ENCODE measurements at regions not wholly inside any gene's neighbourhood (a gene's known extent, or its start where the extent isn't known, plus 50 kb on each side); places are given as distances from the start of the nearest gene placed in this dataset.

GRCh38 chr15:35757765-35758164 lies 211.8 kb upstream of the DPH6 start:
- H3K4me1 ChIP-seq (ENCODE audit: insufficient read depth, low read length), result peaks cover 4% of the 10 kb centered on the region
- no peak overlapping the region for H2AFZ ChIP-seq (ENCODE audit: low read depth, low read length)
- H4K20me1 ChIP-seq (ENCODE audit: insufficient read depth, low read length), result no peaks in the 10 kb centered on the region
- Mint-ChIP-seq H3K4me1 (ENCODE audit: low read depth, unreplicated experiment) (peaks cover 7% of the 10 kb centered on the region), H3K9me3 (ENCODE audit: unreplicated experiment) (peaks cover 3% of the 10 kb centered on the region), H3K27me3 (ENCODE audit: low read depth, unreplicated experiment) (no peaks in the 10 kb centered on the region), H3K27ac (ENCODE audit: unreplicated experiment) (no peak overlapping the region), H3K4me3 (ENCODE audit: unreplicated experiment) (no peak overlapping the region), H3K36me3 (ENCODE audit: low read depth, unreplicated experiment) (peaks cover 2% of the 10 kb centered on the region)
- H3K4me3 ChIP-seq (ENCODE audit: insufficient read depth, low read depth, low read length), result no peak overlapping the region
- H3K27ac ChIP-seq (ENCODE audit: low read depth, low read length), result no peak overlapping the region
- H3K4me2 ChIP-seq (ENCODE audit: low read length), result no peak overlapping the region
- H3K9ac ChIP-seq (ENCODE audit: low read length), result no peak overlapping the region
- DNase-seq (ENCODE audit: low read depth), result no peak
- H3K79me2 ChIP-seq (ENCODE audit: insufficient read depth, low read length), result no peaks in the 10 kb centered on the region
- TF ChIP-seq EZH2 (IDR thresholded peaks at IDR 0.05; ENCODE audit: insufficient read depth, low read length) (no peak), CTCF (IDR thresholded peaks at IDR 0.05; ENCODE audit: insufficient read depth, low read depth, low read length) (no peak)
- H3K36me3 ChIP-seq (ENCODE audit: insufficient read depth, low read length), result no peaks in the 10 kb centered on the region
- no peaks in the 10 kb centered on the region for H3K9me3 ChIP-seq (ENCODE audit: insufficient read depth, low read depth, low read length)
- no peaks in the 10 kb centered on the region for H3K27me3 ChIP-seq (ENCODE audit: insufficient read depth, low read length)
- FAIRE-seq, result no peak

- Histone ChIP-seq H2AFZ (ENCODE audit: low read depth, low read length) (no peak overlapping the region), H3K9me3 (ENCODE audit: insufficient read depth, low read depth, low read length) (no peaks in the 10 kb centered on the region), H3K36me3 (ENCODE audit: insufficient read depth, low read length) (no peaks in the 10 kb centered on the region), H3K4me2 (ENCODE audit: low read length) (no peak overlapping the region), H3K27ac (ENCODE audit: low read depth, low read length) (no peak overlapping the region), H4K20me1 (ENCODE audit: insufficient read depth, low read length) (no peaks in the 10 kb centered on the region), H3K9ac (ENCODE audit: low read length) (no peak overlapping the region), H3K4me1 (ENCODE audit: insufficient read depth, low read length) (no peaks in the 10 kb centered on the region), H3K4me3 (ENCODE audit: insufficient read depth, low read depth, low read length) (no peak overlapping the region), H3K79me2 (ENCODE audit: insufficient read depth, low read length) (no peaks in the 10 kb centered on the region), H3K27me3 (ENCODE audit: insufficient read depth, low read length) (no peaks in the 10 kb centered on the region)
- Mint-ChIP-seq H3K9me3 (ENCODE audit: unreplicated experiment) (peaks cover 3% of the 10 kb centered on the region), H3K4me1 (ENCODE audit: low read depth, unreplicated experiment) (peaks cover 5% of the 10 kb centered on the region), H3K27ac (ENCODE audit: unreplicated experiment) (no peak overlapping the region), H3K27me3 (ENCODE audit: low read depth, unreplicated experiment) (no peaks in the 10 kb centered on the region), H3K36me3 (ENCODE audit: low read depth, unreplicated experiment) (peaks cover 2% of the 10 kb centered on the region), H3K4me3 (ENCODE audit: unreplicated experiment) (no peak overlapping the region)
- FAIRE-seq, result no peak
- no peak for DNase-seq (ENCODE audit: low read depth)
- TF ChIP-seq EZH2 (IDR thresholded peaks at IDR 0.05; ENCODE audit: insufficient read depth, low read length), result no peak
- TF ChIP-seq CTCF (IDR thresholded peaks at IDR 0.05; ENCODE audit: insufficient read depth, low read depth, low read length), result no peak
These were observed 218.9 kb upstream of the DPH6 start for GRCh38 chr15:35764661-35765519.

- H3K36me3 ChIP-seq (ENCODE audit: insufficient read depth, low read length), result no peaks in the 10 kb centered on the region
- H2AFZ ChIP-seq (ENCODE audit: low read depth, low read length), result no peak overlapping the region
- Mint-ChIP-seq H3K36me3 (ENCODE audit: low read depth, unreplicated experiment) (peaks cover 2% of the 10 kb centered on the region), H3K4me1 (ENCODE audit: low read depth, unreplicated experiment) (peaks cover 8% of the 10 kb centered on the region), H3K27me3 (ENCODE audit: low read depth, unreplicated experiment) (no peaks in the 10 kb centered on the region), H3K9me3 (ENCODE audit: unreplicated experiment) (no peaks in the 10 kb centered on the region), H3K27ac (ENCODE audit: unreplicated experiment) (no peak overlapping the region), H3K4me3 (ENCODE audit: unreplicated experiment) (no peak overlapping the region)
- no peaks in the 10 kb centered on the region for H3K27me3 ChIP-seq (ENCODE audit: insufficient read depth, low read length)
- no peak overlapping the region for H3K27ac ChIP-seq (ENCODE audit: low read depth, low read length)
- no peak overlapping the region for H3K9ac ChIP-seq (ENCODE audit: low read length)
- DNase-seq (ENCODE audit: low read depth) (peak; percentile 36), FAIRE-seq (no peak)
- no peak overlapping the region for H3K4me2 ChIP-seq (ENCODE audit: low read length)
- H3K9me3 ChIP-seq (ENCODE audit: insufficient read depth, low read depth, low read length), result no peaks in the 10 kb centered on the region
- H3K4me3 ChIP-seq (ENCODE audit: insufficient read depth, low read depth, low read length), result no peak overlapping the region
- H3K4me1 ChIP-seq (ENCODE audit: insufficient read depth, low read length), result no peaks in the 10 kb centered on the region
- TF ChIP-seq CTCF (IDR thresholded peaks at IDR 0.05; ENCODE audit: insufficient read depth, low read depth, low read length), result no peak
- no peak for TF ChIP-seq EZH2 (IDR thresholded peaks at IDR 0.05; ENCODE audit: insufficient read depth, low read length)
- H4K20me1 ChIP-seq (ENCODE audit: insufficient read depth, low read length), result no peaks in the 10 kb centered on the region
- no peaks in the 10 kb centered on the region for H3K79me2 ChIP-seq (ENCODE audit: insufficient read depth, low read length)
These were observed 223.0 kb upstream of the DPH6 start for GRCh38 chr15:35768949-35769348.

Measured in astrocyte (in vitro differentiated cells and primary cell).